CD14-positive monocyte (primary cell): ENCODE measurements at regions not wholly inside any gene's neighbourhood (a gene's known extent, or its start where the extent isn't known, plus 50 kb on each side); places are given as distances from the start of the nearest gene placed in this dataset.

Experiments used
- DNase-seq, 3 donors: peaks; one replicate each; pipeline ENCODE4 v3.0.0-alpha.2; 2011 to 2022
- H2AFZ ChIP-seq: 2 replicates; pipeline ENCODE4 v1.6.0; 2012; ENCODE audit warnings: mild to moderate bottlenecking, low read depth, low read length, inconsistent platforms; ENCODE audit not compliant: insufficient read depth, poor library complexity, severe bottlenecking
- H3K27ac ChIP-seq, 2 donors: 1 replicate in 1 of 2; 2 replicates in 1 of 2; pipeline ENCODE4 v1.5.1; 2012 to 2013; ENCODE audit warnings: low read length in 2 of 2, control low read depth in 1 of 2, inconsistent platforms in 1 of 2, low read depth in 1 of 2, mild to moderate bottlenecking in 1 of 2
- H3K27me3 ChIP-seq, 2 donors: one replicate each; pipeline versions ENCODE4 v1.6.0 to v1.6.1; 2011 to 2013; ENCODE audit warnings: low read length in 2 of 2; ENCODE audit not compliant: control insufficient read depth in 2 of 2, insufficient read depth in 2 of 2
- H3K36me3 ChIP-seq, 2 donors: replicated peaks in 1 of 2; 1 replicate in 1 of 2; 2 replicates in 1 of 2; pipeline versions ENCODE4 v1.5.1 to v1.6.1; 2012 to 2013; ENCODE audit warnings: low read length in 2 of 2, control low read depth in 1 of 2, inconsistent platforms in 1 of 2, mild to moderate bottlenecking in 1 of 2; ENCODE audit not compliant: insufficient read depth in 2 of 2, control insufficient read depth in 1 of 2
- H3K4me1 ChIP-seq, 2 donors: 1 replicate in 1 of 2; 2 replicates in 1 of 2; pipeline versions ENCODE4 v1.5.1 to v1.6.1; 2012 to 2013; ENCODE audit warnings: low read length in 2 of 2, control low read depth in 1 of 2, inconsistent platforms in 1 of 2, mild to moderate bottlenecking in 1 of 2, moderate library complexity in 1 of 2; ENCODE audit not compliant: insufficient read depth in 2 of 2, control insufficient read depth in 1 of 2
- H3K4me2 ChIP-seq: replicated peaks from 2 replicates; pipeline ENCODE3; 2012; ENCODE audit warnings: low read length, moderate library complexity, mild to moderate bottlenecking; ENCODE audit not compliant: poor library complexity, severe bottlenecking; ENCODE audit errors: extremely low read depth
- H3K4me3 ChIP-seq, 3 experiments: fragments of 200-600 bp in 1 of 3; sonication (generic) in 1 of 3; replicated peaks in 1 of 3; 1 replicate in 2 of 3; 2 replicates in 1 of 3; pipeline ENCODE4 v1.5.1; 2011 to 2013; ENCODE audit warnings: low read length in 3 of 3, mild to moderate bottlenecking in 3 of 3, control low read depth in 2 of 3, low read depth in 2 of 3, inconsistent platforms in 1 of 3, moderate library complexity in 1 of 3
- H3K79me2 ChIP-seq: 2 replicates; pipeline ENCODE4 v1.6.0; 2012; ENCODE audit warnings: mild to moderate bottlenecking, control low read depth, inconsistent platforms, low read length, moderate library complexity; ENCODE audit not compliant: insufficient read depth
- H3K9ac ChIP-seq: 2 replicates; pipeline ENCODE4 v1.6.0; 2017; ENCODE audit warnings: low read length, mild to moderate bottlenecking; ENCODE audit not compliant: insufficient read depth, poor library complexity, severe bottlenecking
- H3K9me3 ChIP-seq, 2 donors: replicated peaks in 1 of 2; 1 replicate in 1 of 2; 2 replicates in 1 of 2; pipeline versions ENCODE4 v1.5.1 to v1.6.1; 2012 to 2013; ENCODE audit warnings: low read length in 2 of 2, control low read depth in 1 of 2; ENCODE audit not compliant: control insufficient read depth in 1 of 2, insufficient read depth in 1 of 2
- H4K20me1 ChIP-seq: 2 replicates; pipeline ENCODE4 v1.6.0; 2012; ENCODE audit warnings: mild to moderate bottlenecking, low read length, control low read depth, moderate library complexity; ENCODE audit not compliant: insufficient read depth
- H3K27ac Mint-ChIP-seq, 7 donors: one replicate each; pipeline ENCODE4 v1.8.0; 2020; ENCODE audit warnings: mild to moderate bottlenecking in 7 of 7, mixed read lengths in 7 of 7, moderate library complexity in 6 of 7, inconsistent platforms in 2 of 7
- H3K27me3 Mint-ChIP-seq, 3 donors: one replicate each; pipeline ENCODE4 v1.8.0; 2021 to 2022; ENCODE audit warnings: low read depth in 3 of 3, mild to moderate bottlenecking in 3 of 3, mixed read lengths in 3 of 3, moderate library complexity in 3 of 3, inconsistent platforms in 1 of 3
- H3K36me3 Mint-ChIP-seq, 2 donors: one replicate each; pipeline ENCODE4 v1.8.0; 2020; ENCODE audit warnings: mixed read lengths in 2 of 2, inconsistent platforms in 1 of 2, mild to moderate bottlenecking in 1 of 2
- H3K4me1 Mint-ChIP-seq: one replicate; pipeline ENCODE4 v1.8.0; 2020; ENCODE audit warnings: mild to moderate bottlenecking, mixed read lengths
- H3K4me3 Mint-ChIP-seq, 2 donors: one replicate each; pipeline ENCODE4 v1.8.0; 2020; ENCODE audit warnings: mild to moderate bottlenecking in 2 of 2, mixed read lengths in 2 of 2, moderate library complexity in 1 of 2
- H3K9me3 Mint-ChIP-seq, 7 donors: one replicate each; pipeline ENCODE4 v1.8.0; 2020 to 2022; ENCODE audit warnings: mixed read lengths in 7 of 7, mild to moderate bottlenecking in 6 of 7, moderate library complexity in 6 of 7, inconsistent platforms in 2 of 7
- WGBS: methylation state at CpG from one replicate; pipeline ENCODE4 v1.1.5; 2013; ENCODE audit warnings: missing lambda C conversion rate; ENCODE audit not compliant: insufficient coverage; 5-methylcytosine and 5-hydroxymethylcytosine counted together
- intact Hi-C, 2 donors: fragments of 100-400 bp; cut with micrococcal nuclease; formaldehyde crosslinking; loops; one replicate each; pipeline versions ENCODE4 v1.15.0 to v1.15.1; 2023
- TF ChIP-seq, protein P1 (sequence below): fragments of 200-600 bp; IDR thresholded peaks from one replicate; pipeline ENCODE4 v1.8.0; 2022; ENCODE audit warnings: antibody characterized with exemption, mild to moderate bottlenecking

DNA sequence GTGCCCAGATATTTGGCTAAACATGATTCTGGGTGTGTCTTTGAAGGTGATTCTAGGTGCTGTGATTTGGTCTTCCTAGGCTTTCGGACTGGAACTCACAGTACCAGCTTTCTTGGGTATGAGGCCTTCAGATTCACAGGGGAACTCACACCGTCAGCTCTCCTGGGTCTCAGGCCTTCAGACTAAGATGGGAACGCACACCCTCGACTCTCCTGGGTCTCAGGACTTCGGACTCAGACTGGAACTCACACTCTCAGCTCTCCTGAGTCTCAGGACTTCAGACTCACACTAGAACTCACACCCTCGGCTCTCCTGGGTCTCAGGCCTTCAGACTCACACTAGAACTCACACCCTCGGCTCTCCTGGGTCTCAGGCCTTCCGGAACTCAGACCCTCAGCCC lies 137.7 kb downstream of the CRLF2 start:
- Histone ChIP-seq H3K27me3 (no peaks in the 10 kb centered on the region), H4K20me1 (no peaks in the 10 kb centered on the region), H3K4me2 (no peak overlapping the region), H3K4me3 (no peak overlapping the region), H3K27ac (no peak overlapping the region), H3K9me3 (peaks cover 7% of the 10 kb centered on the region in 2 donors), H3K9ac (no peak overlapping the region), H3K79me2 (no peaks in the 10 kb centered on the region), H3K4me1 (no peaks in the 10 kb centered on the region), H3K36me3 (no peaks in the 10 kb centered on the region), H2AFZ (no peak overlapping the region)
- DNase-seq, result no peak
- Mint-ChIP-seq H3K4me3 (no peak overlapping the region), H3K27ac (peak overlapping the region in 1 of 7 donors; percentile 42), H3K4me1 (peaks cover 5% of the 10 kb centered on the region), H3K9me3 (peaks cover 11 to 24% (median 14%) of the 10 kb centered on the region in 7 donors), H3K36me3 (no peaks in the 10 kb centered on the region), H3K27me3 (peaks cover 21 to 29% (median 22%) of the 10 kb centered on the region in 3 donors)
- 97% methylated on average over 8 of the region's 8 CpGs for WGBS
- TF ChIP-seq, protein P1, sequence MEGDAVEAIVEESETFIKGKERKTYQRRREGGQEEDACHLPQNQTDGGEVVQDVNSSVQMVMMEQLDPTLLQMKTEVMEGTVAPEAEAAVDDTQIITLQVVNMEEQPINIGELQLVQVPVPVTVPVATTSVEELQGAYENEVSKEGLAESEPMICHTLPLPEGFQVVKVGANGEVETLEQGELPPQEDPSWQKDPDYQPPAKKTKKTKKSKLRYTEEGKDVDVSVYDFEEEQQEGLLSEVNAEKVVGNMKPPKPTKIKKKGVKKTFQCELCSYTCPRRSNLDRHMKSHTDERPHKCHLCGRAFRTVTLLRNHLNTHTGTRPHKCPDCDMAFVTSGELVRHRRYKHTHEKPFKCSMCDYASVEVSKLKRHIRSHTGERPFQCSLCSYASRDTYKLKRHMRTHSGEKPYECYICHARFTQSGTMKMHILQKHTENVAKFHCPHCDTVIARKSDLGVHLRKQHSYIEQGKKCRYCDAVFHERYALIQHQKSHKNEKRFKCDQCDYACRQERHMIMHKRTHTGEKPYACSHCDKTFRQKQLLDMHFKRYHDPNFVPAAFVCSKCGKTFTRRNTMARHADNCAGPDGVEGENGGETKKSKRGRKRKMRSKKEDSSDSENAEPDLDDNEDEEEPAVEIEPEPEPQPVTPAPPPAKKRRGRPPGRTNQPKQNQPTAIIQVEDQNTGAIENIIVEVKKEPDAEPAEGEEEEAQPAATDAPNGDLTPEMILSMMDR, result no peak
- intact Hi-C loops, result no loop called here

GRCh38 chrX:1074172-1074571 lies 138.3 kb downstream of the CRLF2 start:
- Histone ChIP-seq H4K20me1 (no peaks in the 10 kb centered on the region), H3K36me3 (no peaks in the 10 kb centered on the region), H3K4me3 (no peak overlapping the region), H3K4me1 (no peaks in the 10 kb centered on the region), H3K4me2 (no peak overlapping the region), H3K9me3 (peaks cover 7% of the 10 kb centered on the region in 2 donors), H3K9ac (no peak overlapping the region), H2AFZ (no peak overlapping the region), H3K27me3 (no peaks in the 10 kb centered on the region), H3K27ac (no peak overlapping the region), H3K79me2 (no peaks in the 10 kb centered on the region)
- Mint-ChIP-seq H3K4me3 (peak overlapping the region in 1 of 2 donors; percentile 49), H3K27ac (no peak overlapping the region), H3K9me3 (peaks cover 11 to 24% (median 14%) of the 10 kb centered on the region in 7 donors), H3K36me3 (no peaks in the 10 kb centered on the region), H3K27me3 (peaks cover 18 to 29% (median 21%) of the 10 kb centered on the region in 3 donors), H3K4me1 (peaks cover 5% of the 10 kb centered on the region)
- TF ChIP-seq, protein P1, result no peak
- WGBS, result no CpG with 5 or more reads among the region's 3 CpGs
- intact Hi-C loops, result no loop called here
- DNase-seq, result no peak
